Fibroblast of pulmonary artery (primary cell): ENCODE measurements at regions not wholly inside any gene's neighbourhood (a gene's known extent, or its start where the extent isn't known, plus 50 kb on each side); places are given as distances from the start of the nearest gene placed in this dataset.
A peak's percentile ranks its signal among the peaks of the same experiment; 100 is the strongest.
"Not testable (repeated sequence)": the region's sequence is repeated elsewhere in the genome, so short reads cannot be mapped to it uniquely, and the experiment has no call there.

Experiments used
- DNase-seq: peaks from one replicate; pipeline ENCODE4 v3.0.0-alpha.2; 2010; ENCODE audit warnings: low read depth
- H3K4me3 ChIP-seq: replicated peaks from 2 replicates; pipeline ENCODE4 v1.5.1; 2011; ENCODE audit warnings: low read depth, mild to moderate bottlenecking, control low read depth, low read length, moderate library complexity
- CTCF ChIP-seq: IDR thresholded peaks from 2 replicates; pipeline ENCODE4 v1.5.1; 2011; ENCODE audit warnings: mild to moderate bottlenecking, control low read depth, low read length, inconsistent platforms; ENCODE audit errors: missing control alignments

DNA sequence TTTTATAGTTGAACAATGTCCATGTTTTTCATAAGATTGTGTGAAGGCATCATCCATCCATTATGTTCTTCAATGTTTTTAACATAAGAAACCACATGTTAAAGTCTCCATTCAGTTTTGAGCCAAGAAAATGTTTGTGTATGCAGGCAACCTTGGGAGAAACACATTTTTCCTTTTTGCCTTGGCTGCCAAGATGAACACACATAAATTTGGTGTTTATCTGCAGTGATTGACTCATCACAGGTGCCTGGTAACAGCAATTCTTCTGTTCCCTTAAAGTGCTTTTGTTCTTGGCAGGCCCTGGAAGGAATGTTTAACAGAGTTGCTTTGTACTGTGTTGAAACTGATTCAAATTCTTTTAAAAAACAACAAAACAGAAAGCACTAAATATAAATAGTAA, 709.9 kb upstream of the ADGRL4 start:
- DNase-seq = peak; percentile 94
- TF ChIP-seq CTCF = no peak
- H3K4me3 ChIP-seq = no peak overlapping the region

- no peak for DNase-seq
- TF ChIP-seq CTCF = no peak
- no peak overlapping the region for H3K4me3 ChIP-seq
Observed at GRCh38 chr1:79714664-79715063, 708.1 kb upstream of the ADGRL4 start.

DNA sequence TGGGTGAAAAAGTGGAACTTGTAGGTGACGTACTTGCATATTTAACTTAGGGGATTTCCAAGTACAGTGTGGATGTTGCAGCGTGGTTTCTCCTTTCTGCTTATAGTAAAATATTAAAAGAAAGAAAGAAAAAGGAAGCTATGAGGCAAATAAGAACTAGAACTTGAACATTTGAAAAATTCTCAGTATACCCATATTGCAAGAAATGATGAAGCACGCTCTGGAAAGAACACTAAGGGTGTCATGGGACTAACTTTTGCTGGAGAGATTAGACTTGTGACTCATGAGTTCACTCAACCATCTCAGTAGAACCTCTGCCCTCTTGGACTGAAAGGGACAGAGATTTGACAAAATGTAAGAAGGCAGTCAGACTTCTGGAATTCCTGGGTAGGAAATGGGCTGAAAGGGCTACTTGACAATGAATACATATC, 704.5 kb upstream of the ADGRL4 start:
- no peak overlapping the region for H3K4me3 ChIP-seq
- peak; percentile 64 for DNase-seq
- no peak for TF ChIP-seq CTCF

GRCh38 chr1:79708646-79709265, 702.2 kb upstream of the ADGRL4 start:
- TF ChIP-seq CTCF = no peak
- no peak for DNase-seq
- no peak overlapping the region for H3K4me3 ChIP-seq

DNA sequence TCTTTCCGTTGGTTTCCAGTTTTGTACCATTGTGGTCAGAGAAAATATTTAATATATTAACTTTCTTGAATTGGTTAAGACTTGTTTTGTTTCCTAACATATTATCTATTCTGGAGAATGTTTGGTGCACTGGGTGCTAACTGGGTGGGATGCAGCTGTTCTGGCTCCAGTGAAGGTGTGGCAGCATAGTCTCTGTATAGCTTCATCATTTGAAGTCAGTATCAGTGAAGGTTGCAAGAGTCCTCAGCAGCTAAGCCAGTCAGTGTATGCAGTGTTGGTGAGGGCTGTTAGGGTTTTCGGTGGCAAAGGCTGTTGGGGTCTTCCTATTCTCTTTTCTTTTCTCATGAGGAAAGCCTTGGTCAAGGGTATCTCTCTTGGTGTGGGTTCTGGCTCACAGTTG, 698.7 kb upstream of the ADGRL4 start:
- no peak for TF ChIP-seq CTCF
- no peak for DNase-seq
- no peak overlapping the region for H3K4me3 ChIP-seq

GRCh38 chr1:79704067-79704466, 697.5 kb upstream of the ADGRL4 start:
- DNase-seq = no peak
- TF ChIP-seq CTCF = no peak
- no peak overlapping the region for H3K4me3 ChIP-seq

- not testable (repeated sequence) for H3K4me3 ChIP-seq, DNase-seq
Observed at GRCh38 chr1:79702336-79702999, 695.9 kb upstream of the ADGRL4 start.
